Activated T-helper 9 cell treated with anti-CD3 and anti-CD28 coated beads, Interleukin-2, amount 50 U/mL, for 16 hours (primary cell): ENCODE measurements at regions not wholly inside any gene's neighbourhood (a gene's known extent, or its start where the extent isn't known, plus 50 kb on each side); places are given as distances from the start of the nearest gene placed in this dataset.
"Not testable (repeated sequence)": the region's sequence is repeated elsewhere in the genome, so short reads cannot be mapped to it uniquely, and the experiment has no call there.

Experiments used
- DNase-seq: peaks from one replicate; pipeline ENCODE4 v3.0.0-alpha.2; 2020; ENCODE audit warnings: low read depth

GRCh38 chr11:116698080-116698479 lies 74.7 kb downstream of the BUD13 start:
- no peak for DNase-seq

DNA sequence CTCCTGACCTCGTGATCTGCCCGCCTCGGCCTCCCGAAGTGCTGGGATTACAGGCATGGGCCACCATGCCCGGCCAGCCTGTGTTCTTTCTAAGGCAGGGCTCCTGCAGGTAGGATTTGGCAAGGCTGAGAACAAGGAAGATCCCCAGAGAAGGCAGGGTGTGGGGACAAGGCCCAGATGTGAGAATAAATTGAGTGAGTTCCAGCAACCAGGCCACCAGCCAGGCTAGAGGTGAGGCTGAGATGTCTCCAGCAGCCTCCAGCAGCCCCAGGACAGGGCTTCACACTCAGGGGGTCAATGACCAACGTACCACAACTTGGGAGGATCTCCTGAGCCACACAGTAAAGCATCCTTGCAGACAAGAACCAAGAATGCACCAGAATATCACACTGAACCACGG lies 75.1 kb downstream of the BUD13 start:
- no peak for DNase-seq

DNA sequence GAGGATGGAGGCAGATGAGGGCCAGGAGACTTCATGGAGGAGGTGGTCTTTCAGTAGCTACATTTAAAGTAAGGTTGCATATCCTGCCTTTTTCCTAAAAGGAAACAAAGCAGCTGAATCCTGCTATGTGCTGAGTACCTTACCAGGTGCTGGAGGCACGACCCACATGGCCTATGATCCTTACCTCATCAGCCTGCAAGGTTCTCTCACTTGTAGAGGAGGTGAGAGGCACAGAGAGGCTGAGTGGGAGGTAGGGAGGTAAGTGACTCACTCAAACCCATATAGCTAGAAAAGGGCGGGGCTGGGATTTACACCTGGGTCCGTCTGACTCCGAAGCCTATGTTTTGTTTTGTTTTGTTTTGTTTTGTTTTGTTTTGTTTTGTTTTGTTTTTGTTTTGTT lies 75.8 kb downstream of the BUD13 start:
- DNase-seq: no peak

DNA sequence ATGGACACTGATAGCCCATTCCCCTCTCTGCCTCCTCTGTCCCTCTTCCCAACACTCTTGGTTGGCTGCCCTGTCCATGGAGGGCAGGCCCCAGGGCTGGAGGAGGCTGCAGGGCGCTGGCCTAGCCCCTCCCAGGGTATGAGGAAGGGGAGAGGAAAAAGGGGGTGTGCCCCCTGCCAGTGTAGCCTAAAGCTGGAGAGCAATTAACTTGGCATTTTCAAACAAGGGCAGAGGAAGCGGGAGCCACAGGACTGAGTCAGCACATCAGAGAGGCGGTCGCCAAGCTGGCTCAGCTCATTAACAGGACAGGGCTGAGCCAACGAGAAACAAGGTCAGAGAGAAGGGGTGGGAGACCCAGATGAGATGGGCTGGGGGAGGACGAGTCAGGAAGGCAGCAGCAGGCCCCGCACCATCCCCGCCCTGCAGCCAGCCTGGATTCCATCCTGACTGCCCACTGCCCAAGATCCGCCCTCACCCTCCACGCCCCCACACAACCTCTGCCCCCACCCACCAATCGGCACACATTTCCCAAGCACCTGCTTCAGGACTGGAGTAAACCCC lies 76.3 kb downstream of the BUD13 start:
- no peak for DNase-seq

- DNase-seq: no peak
Observed at GRCh38 chr11:116695657-116696254, 77.0 kb downstream of the BUD13 start.

DNA sequence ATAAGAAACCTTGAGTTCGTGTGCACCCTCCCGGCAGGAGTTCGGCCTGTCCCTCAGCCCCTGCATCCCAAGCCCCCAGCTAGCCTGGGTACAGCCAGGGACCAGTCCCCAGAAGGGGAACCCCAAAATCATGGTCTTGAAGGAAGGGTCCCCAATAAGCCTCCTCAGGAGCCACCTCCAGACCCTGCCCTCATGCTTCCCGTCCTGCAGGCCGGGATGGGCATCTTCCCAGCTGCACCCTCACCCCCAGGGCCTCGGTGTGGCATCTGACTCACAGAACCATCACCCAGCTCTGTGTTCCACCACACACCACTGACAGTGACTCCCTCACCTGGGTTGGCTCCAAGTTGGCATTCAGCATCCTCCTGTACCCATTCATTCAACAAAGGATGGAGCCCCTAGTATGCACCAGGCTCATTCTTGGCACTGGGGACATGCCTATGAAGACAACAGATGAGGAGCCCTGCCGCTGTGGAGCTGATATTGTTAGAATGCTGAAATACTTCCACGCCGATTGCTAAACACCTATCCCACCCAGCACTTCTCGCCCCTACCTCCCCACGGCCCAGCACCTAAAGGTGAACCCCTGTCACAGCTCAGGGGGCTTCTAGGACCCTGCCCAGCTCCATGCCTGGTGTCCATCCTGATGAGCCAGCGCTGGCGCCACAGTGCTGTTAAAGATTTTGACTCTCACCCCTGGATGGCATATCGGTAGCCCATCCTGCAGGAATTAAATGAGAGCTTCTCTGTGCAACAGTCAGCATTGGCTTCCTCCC lies 77.8 kb downstream of the BUD13 start:
- DNase-seq: no peak

DNA sequence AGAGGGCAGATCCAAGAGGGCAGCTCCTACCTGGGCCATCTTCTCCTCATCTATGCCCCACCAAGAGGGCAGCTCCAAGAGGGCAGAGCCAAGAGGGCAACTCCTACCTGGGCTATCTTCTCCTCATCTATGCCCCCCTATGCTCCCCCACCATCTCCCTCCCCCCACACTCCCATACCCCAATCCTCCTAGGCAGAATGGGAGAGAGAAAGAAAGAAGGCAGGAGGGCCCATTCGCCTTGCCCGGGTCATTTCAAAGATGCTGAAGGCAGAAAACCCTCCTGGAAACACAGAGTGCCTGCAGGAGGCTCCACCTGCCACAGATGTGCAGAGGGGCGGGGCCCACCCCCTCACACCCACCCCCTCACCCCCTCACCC lies 78.5 kb downstream of the BUD13 start:
- DNase-seq: no peak

DNA sequence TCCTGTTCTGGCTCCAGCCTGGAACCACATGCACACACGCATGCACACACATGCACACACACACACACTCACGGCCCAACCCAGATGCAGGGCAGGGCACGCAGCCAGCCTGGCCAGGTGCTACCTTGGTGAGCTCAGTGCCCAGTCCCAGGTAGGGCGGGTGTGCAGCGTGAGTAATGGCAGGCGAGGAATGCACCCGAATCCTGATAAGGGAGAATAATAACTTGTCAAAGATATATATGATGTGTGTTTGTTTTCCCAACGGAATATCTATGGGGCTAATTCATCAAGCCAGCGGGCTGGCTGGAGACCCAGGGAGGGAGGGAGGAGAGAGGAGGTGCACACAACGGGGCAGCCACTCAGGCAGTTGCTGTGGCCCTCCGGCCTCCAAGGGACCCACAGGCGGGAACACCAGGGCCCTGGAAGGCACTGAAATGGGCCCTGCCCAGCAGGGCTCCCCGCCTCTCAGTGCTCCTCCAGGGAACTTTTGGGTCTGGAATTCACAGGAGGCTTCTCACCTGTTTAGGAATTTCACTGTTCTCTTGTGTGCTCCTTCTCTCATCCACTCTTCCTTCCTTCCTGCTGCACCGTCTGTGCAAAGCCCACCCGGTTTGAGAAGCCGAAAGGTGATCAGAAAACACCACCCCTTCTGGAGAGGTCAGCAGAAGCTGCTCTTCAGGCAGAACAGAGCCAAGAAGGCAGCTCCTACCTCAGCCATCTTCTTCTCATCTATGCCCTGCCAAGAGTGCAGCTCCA lies 79.0 kb downstream of the BUD13 start:
- no peak for DNase-seq

GRCh38 chr11:116693102-116693570 lies 79.7 kb downstream of the BUD13 start:
- no peak for DNase-seq

GRCh38 chr11:116692318-116693101 lies 80.3 kb downstream of the BUD13 start:
- DNase-seq: no peak

DNA sequence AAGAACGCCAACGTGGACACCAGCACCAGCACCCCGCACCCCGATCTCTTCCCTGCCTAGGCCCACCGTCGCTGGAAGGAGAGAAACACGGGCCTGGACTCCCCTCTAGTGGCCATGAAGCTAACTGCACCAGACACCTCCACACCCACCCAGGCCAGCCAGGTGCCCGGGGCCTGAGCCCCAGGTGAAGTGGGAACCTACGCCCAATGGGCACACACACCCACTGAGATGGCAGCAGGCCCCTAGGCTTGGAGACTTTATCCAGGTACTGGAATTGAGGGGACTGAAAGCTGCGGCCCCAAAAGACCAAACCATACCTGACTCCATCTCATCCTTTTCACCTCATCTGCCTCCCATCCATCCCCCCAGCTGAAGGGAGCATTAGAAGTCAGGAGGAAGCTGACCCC lies 81.0 kb downstream of the BUD13 start:
- peak; percentile 32 for DNase-seq

- DNase-seq: no peak
Observed at GRCh38 chr11:116690611-116691010, 82.2 kb downstream of the BUD13 start.

GRCh38 chr11:116689413-116690127 lies 83.2 kb downstream of the BUD13 start:
- no peak for DNase-seq

- DNase-seq: no peak
Observed at GRCh38 chr11:116688202-116688540, 84.6 kb downstream of the BUD13 start.

- no peak for DNase-seq
Observed at GRCh38 chr11:116687458-116688201, 85.2 kb downstream of the BUD13 start.

DNA sequence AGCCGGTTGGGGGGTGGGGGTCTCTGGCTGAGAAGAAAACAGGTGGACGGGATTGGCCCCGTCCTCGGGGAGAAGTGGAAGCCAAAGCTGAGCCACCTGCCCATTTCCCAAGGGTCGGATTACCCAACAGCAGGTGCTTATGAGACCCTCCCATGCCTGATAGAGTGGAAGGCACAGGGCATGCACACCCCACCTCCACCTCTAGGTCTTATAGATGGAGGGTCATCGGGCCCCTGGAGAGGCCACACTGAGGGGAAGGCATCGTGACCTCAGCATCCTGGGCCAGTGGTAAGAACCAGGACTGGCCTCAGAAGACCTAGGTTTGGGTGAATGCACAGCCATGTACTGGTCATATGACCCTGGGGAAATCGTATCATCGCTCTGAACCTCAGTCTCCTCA lies 85.9 kb downstream of the BUD13 start:
- no peak for DNase-seq

DNA sequence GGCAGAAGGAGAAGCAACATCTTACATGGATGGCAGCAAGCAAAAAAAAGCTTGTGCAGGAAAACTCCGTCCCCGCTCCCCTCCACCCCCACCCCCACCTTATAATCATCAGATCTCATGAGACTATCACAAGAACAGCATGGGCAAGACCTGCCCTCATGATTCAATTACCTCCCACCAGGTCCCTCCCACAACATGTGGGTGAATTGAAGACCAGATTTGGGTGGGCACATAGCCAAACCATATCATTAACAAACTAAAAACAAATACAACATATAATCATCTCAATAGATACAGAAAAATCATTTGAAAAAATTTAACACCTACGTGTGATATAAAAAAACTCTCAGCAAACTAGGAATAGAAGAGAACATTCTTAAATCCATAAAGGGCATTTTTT lies 88.8 kb downstream of the BUD13 start:
- no peak for DNase-seq

DNA sequence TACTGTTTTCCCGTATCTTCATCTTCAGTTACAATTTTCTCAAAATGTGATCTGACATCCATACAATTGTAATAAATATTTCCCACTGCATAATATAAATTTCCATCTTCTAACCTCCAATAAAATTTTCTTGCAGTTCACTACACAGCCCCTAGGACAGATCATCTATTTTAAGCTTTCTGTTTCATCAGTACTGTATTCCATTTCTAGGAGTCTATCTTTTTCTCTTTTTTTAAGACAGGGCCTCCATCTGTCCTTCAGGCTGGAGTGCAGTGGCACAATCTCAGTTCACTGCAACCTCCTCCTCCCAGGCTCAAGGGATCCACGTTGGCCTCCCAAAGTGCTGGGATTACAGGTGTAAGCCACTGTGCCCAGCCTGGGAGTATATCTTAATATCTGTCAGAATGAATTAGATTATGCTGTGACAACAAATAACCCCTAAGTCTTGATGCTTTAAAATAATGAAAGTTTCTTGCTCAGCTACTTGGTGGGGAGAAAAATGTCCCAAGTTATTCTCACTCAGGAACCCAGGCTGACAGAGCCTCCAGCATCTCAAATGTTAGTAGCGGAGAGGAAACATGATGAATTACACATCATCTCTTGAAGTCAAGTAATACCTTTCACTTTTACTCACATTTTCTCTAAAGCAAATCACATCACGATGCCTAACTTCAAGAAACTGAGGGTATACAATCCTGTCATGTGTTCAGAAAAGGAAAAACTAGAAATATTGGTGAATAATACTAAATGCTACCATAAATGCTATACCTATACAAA lies 92.2 kb downstream of the BUD13 start:
- DNase-seq: no peak

- no peak for DNase-seq
Observed at GRCh38 chr11:116678887-116679286, 93.9 kb downstream of the BUD13 start.

GRCh38 chr11:116667318-116667717 lies 105.5 kb downstream of the BUD13 start:
- not testable (repeated sequence) for DNase-seq
